IMR-90 (cell line): ENCODE measurements at regions not wholly inside any gene's neighbourhood (a gene's known extent, or its start where the extent isn't known, plus 50 kb on each side); places are given as distances from the start of the nearest gene placed in this dataset.
"Not testable (repeated sequence)": the region's sequence is repeated elsewhere in the genome, so short reads cannot be mapped to it uniquely, and the experiment has no call there.

Source experiments
- BHLHE40 ChIP-seq: fragments of 150-350 bp; IDR thresholded peaks from 2 replicates; pipeline ENCODE4 v1.6.1; 2016; ENCODE audit warnings: mild to moderate bottlenecking, low read depth, low read length
- CEBPB ChIP-seq: IDR thresholded peaks from 2 replicates; pipeline ENCODE4 v1.6.1; 2012; ENCODE audit warnings: low read depth, low read length, improper control_type of control experiment
- CHD1 ChIP-seq: IDR thresholded peaks from 2 replicates; pipeline ENCODE4 v1.6.1; 2012; ENCODE audit warnings: low read depth, low read length, improper control_type of control experiment
- CTCF ChIP-seq: conservative IDR thresholded peaks from 2 replicates; pipeline ENCODE4 v1.5.1; 2012; ENCODE audit warnings: mild to moderate bottlenecking, low read depth, low read length, improper control_type of control experiment
- FOS ChIP-seq: fragments of 150-350 bp; IDR thresholded peaks from 2 replicates; pipeline ENCODE4 v1.6.1; 2016; ENCODE audit warnings: low read depth, low read length
- MAFK ChIP-seq: IDR thresholded peaks from 2 replicates; pipeline ENCODE4 v1.6.1; 2012; ENCODE audit warnings: low read depth, low read length, improper control_type of control experiment
- MXI1 ChIP-seq: IDR thresholded peaks from 2 replicates; pipeline ENCODE4 v1.6.1; 2012; ENCODE audit warnings: low read depth, mild to moderate bottlenecking, low read length, moderate library complexity, borderline replicate concordance
- NFE2L2 ChIP-seq: fragments of 150-350 bp; IDR thresholded peaks from 2 replicates; pipeline ENCODE4 v1.6.1; 2016; ENCODE audit warnings: low read depth, mild to moderate bottlenecking, low read length
- POLR2A ChIP-seq: IDR thresholded peaks from 2 replicates; pipeline ENCODE4 v1.6.1; 2012; ENCODE audit warnings: mild to moderate bottlenecking, low read depth, low read length
- SMC3 ChIP-seq: fragments of 150-350 bp; IDR thresholded peaks from 2 replicates; pipeline ENCODE4 v1.6.1; 2016; ENCODE audit warnings: low read depth, mild to moderate bottlenecking, antibody characterized with exemption, low read length, moderate library complexity

GRCh38 chr9:42344508-42344907 is 161.0 kb downstream of the SPATA31A6 start:
- TF ChIP-seq FOS, CTCF, POLR2A, CEBPB, SMC3, CHD1, MAFK, MXI1, BHLHE40, NFE2L2: not testable (repeated sequence)
